ENCODE measurements at regions not wholly inside any gene's neighbourhood (a gene's known extent, or its start where the extent isn't known, plus 50 kb on each side); places are given as distances from the start of the nearest gene placed in this dataset.

GRCh38 chr2:35545301-35545700 lies 810.3 kb upstream of the CRIM1 start:
- H3K36me3 ChIP-seq = no peaks in the 10 kb centered on the region
- no peak for ATAC-seq
- H3K9me3 ChIP-seq = no peaks in the 10 kb centered on the region
- TF ChIP-seq EP300 (IDR thresholded peaks at IDR 0.05) = no peak
- TF ChIP-seq, protein P1, sequence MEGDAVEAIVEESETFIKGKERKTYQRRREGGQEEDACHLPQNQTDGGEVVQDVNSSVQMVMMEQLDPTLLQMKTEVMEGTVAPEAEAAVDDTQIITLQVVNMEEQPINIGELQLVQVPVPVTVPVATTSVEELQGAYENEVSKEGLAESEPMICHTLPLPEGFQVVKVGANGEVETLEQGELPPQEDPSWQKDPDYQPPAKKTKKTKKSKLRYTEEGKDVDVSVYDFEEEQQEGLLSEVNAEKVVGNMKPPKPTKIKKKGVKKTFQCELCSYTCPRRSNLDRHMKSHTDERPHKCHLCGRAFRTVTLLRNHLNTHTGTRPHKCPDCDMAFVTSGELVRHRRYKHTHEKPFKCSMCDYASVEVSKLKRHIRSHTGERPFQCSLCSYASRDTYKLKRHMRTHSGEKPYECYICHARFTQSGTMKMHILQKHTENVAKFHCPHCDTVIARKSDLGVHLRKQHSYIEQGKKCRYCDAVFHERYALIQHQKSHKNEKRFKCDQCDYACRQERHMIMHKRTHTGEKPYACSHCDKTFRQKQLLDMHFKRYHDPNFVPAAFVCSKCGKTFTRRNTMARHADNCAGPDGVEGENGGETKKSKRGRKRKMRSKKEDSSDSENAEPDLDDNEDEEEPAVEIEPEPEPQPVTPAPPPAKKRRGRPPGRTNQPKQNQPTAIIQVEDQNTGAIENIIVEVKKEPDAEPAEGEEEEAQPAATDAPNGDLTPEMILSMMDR (IDR thresholded peaks at IDR 0.05) = no peak
- no peak for TF ChIP-seq POLR2AphosphoS5 (IDR thresholded peaks at IDR 0.05)
- no peak for TF ChIP-seq POLR2A (IDR thresholded peaks at IDR 0.05)
- H3K27me3 ChIP-seq = no peaks in the 10 kb centered on the region
- WGBS, 2 donors (ENCODE audit: low coverage in 1 of 2) = 82 to 85% methylated on average over 5 to 6 of the region's 6 CpGs
- H3K27ac ChIP-seq = no peak overlapping the region
- H3K4me1 ChIP-seq = no peaks in the 10 kb centered on the region
- no peak overlapping the region for H3K4me3 ChIP-seq

GRCh38 chr2:35538796-35539195 lies 816.8 kb upstream of the CRIM1 start:
- no peaks in the 10 kb centered on the region for H3K27me3 ChIP-seq
- H3K9me3 ChIP-seq = no peaks in the 10 kb centered on the region
- no peak overlapping the region for H3K4me3 ChIP-seq
- TF ChIP-seq POLR2AphosphoS5 (IDR thresholded peaks at IDR 0.05) = no peak
- TF ChIP-seq POLR2A (IDR thresholded peaks at IDR 0.05) = no peak
- TF ChIP-seq, protein P1 (IDR thresholded peaks at IDR 0.05) = no peak
- TF ChIP-seq EP300 (IDR thresholded peaks at IDR 0.05) = no peak
- WGBS, 2 donors (ENCODE audit: low coverage in 1 of 2) = 79% methylated on average over 2 to 3 of the region's 3 CpGs
- H3K4me1 ChIP-seq = no peaks in the 10 kb centered on the region
- H3K36me3 ChIP-seq = no peaks in the 10 kb centered on the region
- ATAC-seq = no peak
- H3K27ac ChIP-seq = no peak overlapping the region

DNA sequence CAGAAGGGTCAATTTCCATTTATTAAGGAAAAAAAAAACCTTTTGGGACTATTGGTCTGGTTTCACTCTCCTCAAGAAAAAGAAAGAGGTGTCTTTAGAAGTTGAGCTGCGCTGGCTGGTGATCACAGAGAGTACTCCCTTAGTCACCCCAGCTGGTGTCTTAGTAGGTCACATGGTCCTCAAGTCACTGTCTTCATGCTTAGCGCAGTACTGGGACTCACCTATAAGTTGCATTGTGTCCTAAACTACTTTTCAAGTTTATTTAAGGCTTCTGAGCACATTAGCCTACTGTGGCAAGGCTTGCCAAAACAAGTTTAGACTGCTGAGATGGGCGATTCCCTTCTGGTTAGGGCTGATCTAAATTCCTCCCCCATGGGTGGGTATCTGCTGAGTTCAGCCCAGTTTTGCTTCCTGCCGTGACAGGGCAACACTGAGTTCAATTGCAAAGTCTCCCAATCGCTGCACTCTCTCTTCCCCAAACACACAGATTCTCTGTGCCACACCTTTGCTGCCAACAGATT lies 824.9 kb upstream of the CRIM1 start:
- no peak for TF ChIP-seq POLR2AphosphoS5 (IDR thresholded peaks at IDR 0.05)
- TF ChIP-seq, protein P1 (IDR thresholded peaks at IDR 0.05) = no peak
- no peaks in the 10 kb centered on the region for H3K27me3 ChIP-seq
- H3K9me3 ChIP-seq = no peaks in the 10 kb centered on the region
- H3K4me1 ChIP-seq = no peaks in the 10 kb centered on the region
- H3K27ac ChIP-seq = no peak overlapping the region
- H3K36me3 ChIP-seq = no peaks in the 10 kb centered on the region
- WGBS, 2 donors (ENCODE audit: low coverage in 1 of 2) = 79 to 80% methylated on average over 3 to 5 of the region's 5 CpGs
- H3K4me3 ChIP-seq = no peak overlapping the region
- no peak for ATAC-seq

DNA sequence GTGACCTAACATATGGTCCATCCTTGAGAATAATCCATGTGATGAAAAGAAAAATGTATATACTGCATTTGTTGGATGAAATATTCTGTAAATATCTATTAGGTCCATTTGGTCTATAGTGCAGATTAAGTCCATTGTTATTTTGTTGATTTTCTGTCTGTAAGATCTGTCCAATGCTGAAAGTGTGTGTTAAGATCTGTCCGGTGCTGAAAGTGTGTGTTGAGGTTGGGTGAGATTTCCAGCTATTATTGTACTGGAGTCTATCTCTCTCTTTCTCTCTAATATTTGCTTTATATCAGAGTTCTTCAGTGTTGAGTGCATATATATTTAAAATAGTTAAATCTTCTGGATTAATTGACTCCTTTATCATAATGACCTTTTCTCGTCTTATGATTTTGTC lies 828.8 kb upstream of the CRIM1 start:
- H3K4me3 ChIP-seq = no peak overlapping the region
- ATAC-seq = no peak
- WGBS, 2 donors (ENCODE audit: low coverage in 1 of 2) = 67 to 93% methylated on average over 2 of the region's 2 CpGs
- no peaks in the 10 kb centered on the region for H3K9me3 ChIP-seq
- no peaks in the 10 kb centered on the region for H3K4me1 ChIP-seq
- H3K36me3 ChIP-seq = no peaks in the 10 kb centered on the region
- TF ChIP-seq POLR2A (IDR thresholded peaks at IDR 0.05) = no peak
- TF ChIP-seq EP300 (IDR thresholded peaks at IDR 0.05) = no peak
- no peak for TF ChIP-seq POLR2AphosphoS5 (IDR thresholded peaks at IDR 0.05)
- TF ChIP-seq, protein P1 (IDR thresholded peaks at IDR 0.05) = no peak
- H3K27ac ChIP-seq = no peak overlapping the region
- no peaks in the 10 kb centered on the region for H3K27me3 ChIP-seq

DNA sequence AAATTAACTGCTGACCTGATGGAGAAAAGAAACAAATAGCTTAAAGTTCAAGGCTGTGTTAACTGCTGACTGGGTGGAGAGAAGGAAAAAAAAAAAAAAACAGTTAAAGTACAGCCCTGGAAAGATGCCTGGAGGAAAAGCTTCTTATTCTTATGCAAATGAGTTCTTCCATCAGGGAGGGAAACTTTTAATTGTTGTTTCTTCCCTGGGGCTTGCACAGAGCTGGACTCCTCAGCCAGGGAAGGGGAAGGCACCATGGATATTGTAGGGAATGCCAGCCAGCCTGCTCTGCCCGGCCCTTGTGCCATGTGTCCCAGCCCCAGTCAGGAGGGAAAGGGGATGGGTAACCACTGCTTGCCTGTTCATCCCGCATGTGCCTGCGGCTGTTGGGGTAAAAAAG lies 833.1 kb upstream of the CRIM1 start:
- no peaks in the 10 kb centered on the region for H3K4me1 ChIP-seq
- H3K27me3 ChIP-seq = no peaks in the 10 kb centered on the region
- H3K9me3 ChIP-seq = peaks cover 0 to 6% (median 0%) of the 10 kb centered on the region in 3 donors
- no peaks in the 10 kb centered on the region for H3K36me3 ChIP-seq
- TF ChIP-seq POLR2A (IDR thresholded peaks at IDR 0.05) (no peak), EP300 (IDR thresholded peaks at IDR 0.05) (no peak), POLR2AphosphoS5 (IDR thresholded peaks at IDR 0.05) (no peak)
- TF ChIP-seq, protein P1 (IDR thresholded peaks at IDR 0.05) = no peak
- H3K27ac ChIP-seq = no peak overlapping the region
- H3K4me3 ChIP-seq = no peak overlapping the region
- 60% methylated on average over 1 of the region's 3 CpGs; no CpG with 5 or more reads in 1 of the 2 donors for WGBS, 2 donors (ENCODE audit: low coverage in 1 of 2)
- ATAC-seq = no peak
